ENCODE measurements at regions not wholly inside any gene's neighbourhood (a gene's known extent, or its start where the extent isn't known, plus 50 kb on each side); places are given as distances from the start of the nearest gene placed in this dataset.

DNA sequence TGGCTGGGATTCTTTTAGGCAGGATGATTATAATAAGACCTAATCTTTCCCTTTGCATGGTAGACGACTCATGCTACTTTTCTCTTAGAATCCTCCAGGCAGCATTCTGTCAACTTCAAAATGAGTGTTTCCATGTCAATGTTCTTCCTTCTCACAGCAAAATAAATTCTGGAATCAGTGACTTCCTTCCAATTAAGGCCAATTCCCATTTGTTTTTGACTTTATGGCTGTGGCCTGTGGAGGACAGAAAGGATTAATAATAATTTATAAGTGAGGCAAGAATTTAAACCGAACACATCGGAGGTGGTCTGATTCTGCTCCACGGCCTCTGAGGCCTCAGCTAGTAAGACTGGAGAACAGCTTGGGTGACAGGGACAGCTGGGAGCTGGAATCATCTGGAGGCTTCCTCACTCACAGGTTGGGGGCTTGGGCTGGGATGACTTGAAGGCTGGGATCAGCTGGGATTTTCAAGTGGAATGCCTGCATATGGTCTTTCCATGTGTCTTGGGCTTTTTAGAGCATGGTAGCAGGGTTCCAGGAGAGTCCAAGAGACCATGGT lies 241.8 kb upstream of the MCTP2 start:
- TF ChIP-seq, protein P1, sequence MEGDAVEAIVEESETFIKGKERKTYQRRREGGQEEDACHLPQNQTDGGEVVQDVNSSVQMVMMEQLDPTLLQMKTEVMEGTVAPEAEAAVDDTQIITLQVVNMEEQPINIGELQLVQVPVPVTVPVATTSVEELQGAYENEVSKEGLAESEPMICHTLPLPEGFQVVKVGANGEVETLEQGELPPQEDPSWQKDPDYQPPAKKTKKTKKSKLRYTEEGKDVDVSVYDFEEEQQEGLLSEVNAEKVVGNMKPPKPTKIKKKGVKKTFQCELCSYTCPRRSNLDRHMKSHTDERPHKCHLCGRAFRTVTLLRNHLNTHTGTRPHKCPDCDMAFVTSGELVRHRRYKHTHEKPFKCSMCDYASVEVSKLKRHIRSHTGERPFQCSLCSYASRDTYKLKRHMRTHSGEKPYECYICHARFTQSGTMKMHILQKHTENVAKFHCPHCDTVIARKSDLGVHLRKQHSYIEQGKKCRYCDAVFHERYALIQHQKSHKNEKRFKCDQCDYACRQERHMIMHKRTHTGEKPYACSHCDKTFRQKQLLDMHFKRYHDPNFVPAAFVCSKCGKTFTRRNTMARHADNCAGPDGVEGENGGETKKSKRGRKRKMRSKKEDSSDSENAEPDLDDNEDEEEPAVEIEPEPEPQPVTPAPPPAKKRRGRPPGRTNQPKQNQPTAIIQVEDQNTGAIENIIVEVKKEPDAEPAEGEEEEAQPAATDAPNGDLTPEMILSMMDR (IDR thresholded peaks at IDR 0.05) = no peak
- no peak for TF ChIP-seq POLR2A (IDR thresholded peaks at IDR 0.05)
